ENCODE measurements at regions not wholly inside any gene's neighbourhood (a gene's known extent, or its start where the extent isn't known, plus 50 kb on each side); places are given as distances from the start of the nearest gene placed in this dataset.

DNA sequence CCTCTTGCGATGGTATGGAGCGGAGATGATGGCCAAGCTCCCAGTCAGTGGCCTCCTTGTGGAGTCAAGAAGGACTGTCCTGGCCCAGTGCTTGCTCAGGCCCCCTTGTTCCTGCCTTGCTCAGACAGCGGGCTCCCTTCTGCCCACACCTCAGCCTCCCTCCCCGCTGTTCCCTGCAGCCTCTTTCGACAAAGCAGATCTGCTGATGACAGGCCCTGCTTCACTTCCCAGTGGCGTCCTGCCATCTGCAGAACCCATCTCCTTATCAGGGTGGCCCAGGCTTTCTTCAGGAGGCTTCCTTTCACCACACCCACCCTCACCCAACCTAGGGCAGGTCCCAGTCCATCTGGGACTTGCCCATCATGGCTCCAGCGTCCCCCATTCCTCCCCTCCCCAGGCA, 80.0 kb downstream of the CLDN34 start:
- DNase-seq: no peak

DNA sequence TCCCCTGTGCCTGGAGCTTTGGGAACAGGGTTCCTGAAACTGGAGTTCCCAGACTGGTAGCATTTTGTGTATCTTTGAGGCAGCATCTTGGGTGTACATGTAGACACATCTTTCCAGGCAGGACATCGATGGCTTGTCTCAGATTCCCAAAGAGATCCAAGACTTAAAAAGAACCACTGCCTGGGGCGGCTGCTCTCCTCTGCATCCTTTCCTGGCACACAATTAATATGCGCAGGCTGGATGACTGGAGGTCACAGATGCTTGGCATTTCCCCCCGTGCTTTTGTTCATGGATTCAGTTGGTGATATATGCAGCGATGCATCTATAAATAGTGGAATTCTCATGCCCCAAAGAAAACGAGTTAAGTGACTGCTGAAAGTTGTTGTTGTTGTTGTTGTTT, 80.5 kb downstream of the CLDN34 start:
- no peak for DNase-seq

DNA sequence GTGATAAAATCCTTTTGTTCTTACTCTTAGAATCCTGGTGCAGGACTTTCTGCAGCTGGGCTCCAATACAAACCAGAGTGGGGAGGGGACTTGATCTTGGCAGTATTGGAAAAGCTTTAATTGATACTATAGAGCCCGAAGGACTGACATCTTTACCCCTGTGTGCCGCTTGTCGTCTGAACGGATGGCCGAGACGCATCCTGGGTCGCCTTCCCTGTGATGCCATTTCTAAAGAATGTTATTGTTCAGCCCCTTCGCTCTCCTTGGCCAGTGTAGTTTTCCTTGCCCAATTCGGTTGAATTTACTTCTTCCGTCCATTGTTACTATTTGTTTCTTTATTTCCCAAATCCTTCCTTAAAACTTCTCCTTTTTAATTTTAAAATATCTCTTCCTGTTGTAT, 80.9 kb downstream of the CLDN34 start:
- no peak for DNase-seq

DNA sequence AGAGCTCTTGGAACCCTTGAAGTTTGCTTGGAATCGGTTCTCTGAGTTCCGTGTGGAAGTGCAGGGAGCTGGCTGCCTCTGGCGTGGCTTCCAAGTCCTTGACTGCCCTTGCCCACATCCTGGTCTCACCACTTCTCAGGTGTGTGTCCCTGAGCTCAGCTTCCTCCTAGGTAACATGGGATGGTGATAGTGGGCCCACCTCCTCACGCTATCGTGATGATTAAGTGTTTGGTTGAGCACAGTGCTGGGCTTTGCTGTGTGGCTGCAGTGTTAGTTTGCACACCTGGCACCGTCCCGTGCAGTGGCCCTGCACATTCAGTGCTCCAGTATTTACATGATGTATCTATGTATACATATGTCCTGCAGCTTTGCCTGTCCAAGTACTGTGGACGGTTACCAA, 81.5 kb downstream of the CLDN34 start:
- DNase-seq: no peak

DNA sequence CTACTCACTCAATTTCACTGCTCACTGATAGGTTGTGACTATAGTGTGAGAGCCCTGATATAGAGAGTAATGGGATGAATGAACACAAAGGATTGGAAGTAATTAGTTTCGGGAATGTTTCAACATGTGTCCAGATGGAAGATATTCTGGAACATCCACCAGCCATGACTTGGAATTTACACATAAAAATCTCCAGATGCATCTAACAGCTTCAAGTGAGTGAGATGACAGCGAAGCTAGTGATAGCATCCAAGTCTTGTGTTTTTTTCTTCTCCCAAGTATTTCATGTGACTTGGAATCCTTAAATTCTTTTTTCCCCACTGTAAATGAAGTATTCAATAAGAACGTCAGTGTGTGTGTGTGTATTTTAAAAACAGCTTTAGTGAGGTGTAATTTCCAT, 82.1 kb downstream of the CLDN34 start:
- DNase-seq: peak; percentile 57

DNA sequence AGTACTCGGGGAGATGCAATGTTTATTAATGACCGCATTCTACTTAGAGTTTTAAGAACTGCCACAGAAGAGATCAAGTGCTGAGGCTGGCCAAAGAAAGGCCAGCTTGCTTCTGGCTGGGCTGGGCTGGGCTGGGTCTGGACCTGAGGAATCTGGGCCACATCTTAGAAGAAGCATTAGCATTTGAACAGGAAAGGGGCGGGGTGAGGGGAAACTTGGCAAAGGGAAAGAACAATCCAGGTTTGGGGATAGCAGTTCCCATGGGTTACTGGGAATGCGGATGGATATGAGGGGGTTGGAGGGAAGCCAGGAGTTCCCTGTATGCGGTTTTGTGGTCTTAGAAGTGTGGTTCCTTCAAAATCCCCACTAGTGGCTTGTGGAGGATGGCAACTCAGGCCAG, 83.3 kb downstream of the CLDN34 start:
- no peak for DNase-seq

DNA sequence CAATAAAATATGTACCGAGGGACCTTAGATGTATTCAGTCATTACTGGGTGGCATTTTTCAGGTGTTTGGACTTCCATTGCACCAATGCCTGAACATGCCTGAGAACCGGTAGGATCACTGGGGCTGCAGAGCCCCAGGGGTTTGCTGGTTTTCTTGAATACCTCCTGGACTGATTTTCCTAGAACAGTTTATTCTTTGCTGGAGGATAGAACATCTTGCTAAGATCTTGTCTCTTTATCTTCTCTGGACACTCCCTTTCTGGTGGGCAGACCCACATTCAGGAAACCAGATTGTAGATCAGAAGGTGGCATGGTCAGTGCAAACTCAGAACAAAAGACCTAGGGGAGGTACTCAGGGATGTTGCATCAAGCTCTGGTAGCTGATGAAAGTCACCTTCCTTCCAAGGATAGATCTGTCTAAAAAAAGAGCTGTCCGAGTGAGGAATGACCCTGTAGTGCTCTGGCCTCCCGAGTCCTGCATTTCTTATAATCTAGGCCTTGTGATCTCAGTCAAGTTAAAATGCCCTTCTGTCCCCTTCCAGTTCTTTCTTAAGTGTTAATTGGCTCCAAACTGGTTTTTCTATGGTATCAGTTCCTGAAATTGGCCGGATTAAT, 84.8 kb downstream of the CLDN34 start:
- no peak for DNase-seq

DNA sequence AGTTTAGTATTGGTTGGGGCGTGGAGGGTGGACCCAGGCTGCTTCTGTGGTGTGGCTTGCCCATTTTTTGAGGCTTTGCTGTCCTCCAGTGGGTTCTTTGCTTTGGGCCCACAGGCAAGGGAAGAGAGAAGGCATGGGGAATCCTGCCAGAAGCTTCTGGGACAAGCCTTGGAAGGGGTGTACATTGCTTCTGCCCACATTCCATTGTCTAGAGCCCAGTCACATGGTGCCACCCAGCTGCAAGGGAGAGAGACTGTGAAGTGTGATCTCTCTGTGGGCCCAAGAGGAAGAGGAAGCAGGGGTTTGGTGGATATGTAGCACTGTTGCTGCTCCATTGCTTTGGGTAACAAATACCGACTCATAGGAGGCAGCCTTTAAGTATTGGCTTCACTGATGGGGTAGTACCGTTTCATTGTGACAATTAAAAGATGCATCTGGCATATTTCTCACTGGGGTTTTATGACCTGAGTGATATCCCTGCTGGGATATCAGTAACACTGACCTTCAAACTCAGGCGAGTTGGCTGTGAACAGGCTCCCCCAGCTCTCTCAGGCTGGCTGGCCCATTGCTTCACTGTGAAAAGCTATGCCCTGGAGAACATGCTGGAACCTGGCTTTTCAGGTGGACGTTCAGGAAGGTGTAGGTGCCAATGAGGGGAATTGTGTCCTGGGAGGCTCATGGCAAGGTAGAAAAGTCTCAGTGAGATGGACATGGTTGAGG, 85.9 kb downstream of the CLDN34 start:
- DNase-seq: no peak

DNA sequence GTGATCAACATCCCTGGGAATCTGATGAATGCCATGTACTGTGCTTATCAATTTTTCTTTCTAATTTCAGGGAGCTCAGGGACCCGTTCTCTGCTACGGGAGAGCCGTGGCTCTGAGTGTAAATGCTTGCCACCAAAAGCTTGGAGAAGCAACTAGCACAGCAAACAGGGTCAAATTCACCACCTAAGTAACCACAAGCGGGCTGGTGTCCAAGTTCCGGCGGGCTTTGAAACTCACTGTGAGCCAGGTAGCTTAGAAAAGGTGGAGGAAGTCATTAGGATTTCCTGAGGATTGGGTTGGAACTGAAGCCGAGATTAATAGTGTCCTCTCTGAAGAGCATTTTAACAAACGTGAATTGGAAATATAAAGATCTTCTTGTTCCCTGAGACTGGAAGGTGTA, 87.2 kb downstream of the CLDN34 start:
- no peak for DNase-seq

DNA sequence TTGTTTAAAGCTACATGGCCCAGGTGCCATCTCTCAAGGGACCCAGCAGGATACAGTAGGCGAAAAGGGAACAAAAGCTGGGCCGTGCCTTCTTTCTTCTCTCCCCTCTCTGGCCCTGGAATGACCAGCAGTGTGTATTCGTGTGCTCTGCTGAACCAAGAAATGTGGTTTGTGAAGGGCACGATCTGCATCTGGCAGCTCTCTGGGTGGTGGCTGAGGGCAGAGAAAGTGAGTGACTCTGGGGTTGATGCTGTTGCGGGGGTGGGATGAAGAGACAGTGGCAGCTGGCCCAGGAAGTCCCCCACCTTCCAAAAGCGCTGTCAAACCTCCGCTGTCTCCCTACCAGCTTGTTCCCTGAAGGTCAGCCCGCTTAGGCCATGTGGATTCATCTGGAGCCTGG, 88.3 kb downstream of the CLDN34 start:
- DNase-seq: no peak

DNA sequence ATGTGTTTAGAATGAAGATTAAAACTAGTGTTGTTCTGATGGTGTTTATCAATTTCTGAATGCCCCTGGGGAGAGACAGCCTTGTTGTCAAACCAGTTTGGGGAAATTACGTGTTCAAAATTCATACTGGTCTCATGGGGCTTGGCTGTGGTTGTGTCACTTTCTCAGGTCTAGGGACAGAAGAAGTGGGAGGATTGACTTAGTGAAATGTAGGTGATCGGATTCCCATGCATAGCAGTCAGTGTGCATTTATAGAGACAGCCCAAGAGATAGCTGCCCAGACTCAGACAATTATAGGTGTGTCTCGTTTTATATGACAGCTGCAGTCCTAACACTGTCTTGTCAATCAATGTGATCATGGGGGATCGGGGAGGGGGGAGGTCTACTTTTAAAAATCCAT, 94.4 kb upstream of the CLCN4 start:
- no peak for DNase-seq

DNA sequence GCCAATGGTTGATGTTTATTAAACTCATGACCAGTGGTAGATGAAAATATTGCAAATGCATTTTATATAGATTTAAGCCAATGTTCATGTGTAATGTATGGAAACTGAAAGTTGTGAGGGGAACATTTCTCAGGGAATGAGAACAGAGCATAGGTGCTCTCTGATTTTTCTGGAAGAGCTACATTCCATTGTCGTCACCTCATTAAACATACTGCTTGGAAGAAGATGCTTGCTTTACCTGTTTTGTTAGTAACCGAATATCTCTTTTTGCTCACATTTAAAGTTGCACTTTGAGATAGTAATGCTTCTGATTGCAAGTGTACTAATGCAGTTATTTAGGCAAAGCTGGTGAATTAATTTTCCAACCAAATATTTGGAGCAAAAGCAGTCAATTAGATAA, 93.8 kb upstream of the CLCN4 start:
- no peak for DNase-seq

DNA sequence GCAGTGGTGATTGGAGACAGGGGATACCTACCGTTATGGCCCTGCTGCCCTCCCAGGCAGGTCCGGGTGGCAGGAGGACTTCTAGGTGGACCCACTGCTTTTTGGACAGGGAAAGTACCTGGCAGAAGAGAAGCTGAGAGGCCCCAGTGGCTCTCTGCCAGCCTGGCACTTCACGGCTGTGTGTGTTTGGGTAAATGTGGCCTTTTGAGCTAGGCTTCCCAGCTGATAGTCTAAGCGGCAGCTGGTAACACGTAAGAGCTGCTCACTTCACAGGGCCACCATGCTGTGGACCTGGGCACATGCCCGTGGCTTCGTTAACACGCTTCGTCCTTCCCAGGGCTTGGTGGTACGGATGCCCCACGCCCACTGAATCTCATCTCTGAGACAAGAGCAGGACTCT, 92.0 kb upstream of the CLCN4 start:
- DNase-seq: no peak

DNA sequence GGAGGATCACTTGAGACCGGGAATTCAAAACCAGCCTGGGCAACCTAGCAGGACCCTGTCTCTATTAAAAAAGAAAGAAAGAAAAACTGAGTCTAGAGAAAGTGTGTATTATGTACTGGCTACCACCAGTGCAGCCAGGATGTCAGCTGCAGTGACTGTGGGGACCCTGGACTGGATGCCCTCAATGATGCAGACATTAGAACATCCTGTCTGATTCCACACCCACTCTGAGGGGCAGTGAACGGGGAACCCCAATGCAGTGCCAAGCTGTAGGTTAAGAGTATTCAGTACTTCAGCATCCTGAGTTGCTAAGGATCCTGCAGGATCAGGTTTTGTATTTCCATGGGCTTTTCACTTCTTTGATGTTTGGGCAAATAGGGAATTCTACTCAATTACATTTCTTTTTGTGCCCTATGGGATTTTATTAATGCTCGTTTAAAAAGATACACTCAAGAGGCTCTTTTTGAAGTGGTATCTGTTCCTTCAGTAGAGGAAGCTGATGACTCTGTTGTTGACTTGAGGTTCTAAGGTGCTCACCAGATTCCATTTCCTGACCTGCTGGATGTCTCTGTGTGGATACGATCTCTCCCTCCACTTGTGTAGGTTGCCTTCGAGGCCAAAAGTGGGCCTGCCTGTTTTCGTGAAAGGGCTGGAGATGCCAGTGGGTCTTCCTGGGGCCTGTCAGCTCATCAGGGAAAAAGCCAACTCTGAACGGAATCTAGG, 85.9 kb upstream of the CLCN4 start:
- no peak for DNase-seq

DNA sequence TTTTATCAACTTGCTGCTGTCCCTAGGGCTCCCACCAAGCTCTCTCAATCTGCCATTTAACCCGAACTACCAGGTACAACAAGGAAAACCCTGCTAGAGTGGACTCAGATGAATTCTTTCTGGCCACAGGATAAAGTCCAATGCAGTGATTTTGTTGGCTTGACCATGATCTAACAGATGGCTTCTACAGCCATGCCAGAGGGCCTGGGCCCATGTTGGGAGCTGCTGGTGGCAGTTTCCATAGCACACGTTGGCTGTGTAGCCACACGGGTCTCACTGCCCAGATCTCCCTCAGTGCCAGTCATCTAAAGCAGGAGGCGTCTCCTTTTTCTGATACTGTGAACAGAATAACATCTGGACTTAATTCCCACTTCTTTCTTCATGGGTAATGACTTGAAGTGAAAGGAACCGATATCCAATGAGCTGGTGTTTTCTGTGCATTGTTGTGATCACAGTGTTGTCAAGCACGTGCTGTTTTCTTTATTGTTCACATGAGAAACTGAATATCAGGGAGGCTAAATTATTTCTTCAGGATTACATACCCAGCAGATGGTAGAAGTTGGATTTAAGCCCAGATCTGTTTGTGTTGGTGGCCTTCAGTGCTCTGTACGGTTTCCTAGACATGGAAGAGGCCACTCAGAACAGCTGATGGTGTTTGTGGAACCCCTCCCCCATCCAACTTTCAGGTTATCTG, 85.2 kb upstream of the CLCN4 start:
- no peak for DNase-seq

DNA sequence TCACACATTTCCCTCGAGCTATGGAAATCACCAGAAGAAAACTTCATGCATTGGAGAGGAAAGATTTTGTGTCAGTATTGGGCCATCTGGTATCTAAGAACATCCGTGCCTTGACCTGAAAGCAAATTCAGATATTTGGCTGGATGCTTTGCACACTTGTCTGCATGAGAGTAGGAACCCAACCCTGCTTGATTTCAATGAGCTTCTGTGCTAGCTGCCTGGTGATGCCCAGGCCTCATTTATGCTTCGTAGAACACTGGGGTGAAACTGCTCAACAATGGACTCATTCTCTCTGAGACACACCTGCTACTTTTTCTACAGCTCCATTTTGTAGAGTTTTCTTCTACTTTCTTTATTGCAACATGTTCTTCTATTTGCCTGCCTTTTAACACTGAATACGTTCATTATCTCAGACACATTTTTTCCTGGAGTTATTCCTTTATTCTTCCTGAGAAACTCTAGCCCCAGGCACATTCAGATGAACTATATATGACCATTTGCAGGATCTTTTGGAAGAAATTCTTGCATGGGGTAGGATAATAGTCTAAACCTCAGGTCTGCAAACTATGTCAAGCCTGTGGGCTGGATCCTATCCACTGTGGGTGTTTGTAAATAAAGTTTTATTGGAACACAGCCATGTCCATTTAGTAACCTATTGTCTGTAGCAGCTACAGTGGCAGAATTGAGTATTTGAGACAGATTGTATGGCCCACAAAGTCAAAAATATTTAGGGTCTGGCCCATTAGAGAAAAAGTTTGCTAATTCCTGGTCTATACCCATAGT, 83.8 kb upstream of the CLCN4 start:
- DNase-seq: no peak

DNA sequence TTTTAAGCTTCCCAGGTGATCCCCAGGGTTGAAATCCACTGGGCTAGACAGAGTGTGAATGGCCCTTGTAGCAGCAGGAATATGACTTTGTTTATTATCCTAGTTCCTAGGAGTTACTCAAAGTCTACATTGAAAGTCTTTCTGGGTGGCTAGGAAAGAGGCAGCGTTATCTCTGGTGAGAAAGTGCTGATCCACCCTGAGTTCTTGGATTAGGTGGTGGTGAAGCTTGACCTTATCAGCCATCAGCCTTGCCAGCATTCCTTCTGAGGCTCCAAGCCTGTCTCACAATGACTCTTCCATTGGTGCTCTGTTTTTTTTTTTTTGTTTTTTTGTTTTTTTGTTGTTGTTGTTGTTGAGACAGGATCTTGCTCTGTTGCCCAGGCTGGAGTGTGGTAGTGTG, 83.1 kb upstream of the CLCN4 start:
- no peak for DNase-seq

DNA sequence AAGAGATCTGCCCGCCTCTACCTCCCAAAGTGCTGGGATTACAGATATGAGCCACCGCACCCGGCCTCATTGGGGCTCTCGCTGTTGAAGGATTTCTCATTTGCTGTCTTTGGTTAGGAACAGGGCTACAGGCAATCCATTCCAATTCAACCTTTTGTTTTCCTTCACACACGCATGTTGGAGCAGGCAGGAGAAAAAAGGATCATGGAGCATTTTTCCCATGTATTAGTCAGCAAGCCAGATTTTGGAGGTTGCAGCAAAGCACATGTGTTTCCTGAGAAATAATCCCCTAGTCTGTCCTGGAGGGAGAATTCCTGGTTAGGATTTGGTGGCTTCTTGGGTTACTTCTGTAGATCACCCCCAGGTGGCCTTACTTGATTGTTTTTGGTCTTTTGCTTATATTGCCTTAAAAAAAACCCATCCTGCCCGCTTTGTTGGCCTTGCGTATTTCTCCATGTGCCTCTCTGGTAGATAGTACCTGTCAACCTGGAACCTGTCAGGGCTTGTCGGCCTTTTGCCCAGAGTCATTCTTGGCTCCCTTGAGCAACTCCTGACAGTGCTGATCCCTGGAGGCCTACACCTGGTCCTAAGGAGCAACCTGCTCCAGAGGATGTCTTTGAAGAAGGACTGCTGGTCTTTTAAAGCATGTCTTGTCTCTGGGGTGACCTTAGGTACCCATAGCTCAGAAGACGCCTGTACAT, 82.4 kb upstream of the CLCN4 start:
- DNase-seq: no peak

DNA sequence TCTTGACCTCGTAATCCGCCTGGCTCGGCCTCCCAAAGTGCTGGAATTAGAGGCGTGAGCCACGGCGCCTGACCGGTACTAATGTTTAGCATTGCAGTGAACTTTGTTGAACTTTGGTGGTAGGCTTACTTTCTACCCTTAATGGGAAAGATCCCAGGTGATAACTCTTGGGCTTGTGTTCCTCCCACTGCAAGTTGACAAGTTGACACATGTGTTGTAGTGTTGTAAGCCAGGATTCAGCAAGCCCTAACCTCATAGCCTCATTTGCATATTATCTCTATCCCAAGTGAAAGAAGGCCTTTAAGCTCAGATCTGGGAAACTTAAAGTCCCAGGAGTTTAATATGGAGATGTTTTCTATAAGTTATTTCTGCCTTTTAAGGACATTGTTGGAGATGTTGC, 80.0 kb upstream of the CLCN4 start:
- no peak for DNase-seq

DNA sequence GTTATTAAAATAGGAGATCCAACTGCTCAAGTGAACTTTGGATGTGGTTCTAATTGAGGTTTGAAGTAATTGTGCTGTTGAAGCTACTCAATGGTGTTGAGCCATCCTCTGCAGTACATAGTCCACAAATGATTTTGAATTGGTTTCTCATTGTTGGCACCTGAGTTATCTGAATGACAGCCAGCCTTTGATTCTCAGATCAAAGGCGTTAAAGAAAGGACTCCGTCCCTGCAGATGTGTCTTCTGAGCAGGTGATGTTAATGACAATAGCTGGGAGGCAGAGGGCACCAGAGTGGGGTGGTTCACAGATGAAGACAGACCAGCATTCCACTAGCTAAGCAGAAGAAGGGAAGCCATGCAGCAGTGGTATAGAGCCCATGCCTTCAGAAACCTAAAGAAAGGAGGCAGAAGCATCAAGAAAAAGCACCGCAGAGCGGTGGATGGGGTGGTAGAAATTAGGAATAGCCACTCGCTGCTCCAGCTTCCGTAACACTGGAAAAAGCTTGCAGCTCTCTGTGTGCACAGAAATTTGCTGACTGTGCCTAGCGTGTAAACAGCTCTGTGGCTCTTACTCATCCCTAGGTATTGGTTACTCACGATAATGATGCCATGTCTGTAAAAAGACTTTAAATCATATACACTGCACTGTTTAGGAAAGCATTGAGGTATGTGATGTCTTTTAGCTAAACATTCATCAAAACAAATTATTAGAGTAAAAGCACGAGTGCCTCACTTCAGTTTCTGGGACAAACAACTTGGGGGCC, 79.2 kb upstream of the CLCN4 start:
- DNase-seq: no peak

DNA sequence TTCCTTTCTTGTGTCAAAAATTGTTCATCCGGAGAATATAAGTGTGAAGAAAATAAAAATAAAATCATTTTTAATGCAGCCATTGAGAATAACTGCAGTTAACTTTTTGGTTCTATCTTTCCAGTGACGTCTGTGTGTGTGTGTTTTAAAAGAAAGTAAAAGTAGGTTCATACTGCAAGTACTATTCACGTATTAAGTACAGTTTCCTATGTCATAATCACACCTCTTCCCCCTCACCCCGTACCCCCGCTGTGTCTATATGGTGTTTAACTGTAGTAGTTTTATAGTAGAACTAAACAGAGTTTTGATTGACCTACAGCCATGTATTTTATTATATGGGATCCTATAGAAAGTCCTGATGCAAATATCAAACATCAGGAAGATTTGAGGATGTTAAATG, 78.5 kb upstream of the CLCN4 start:
- DNase-seq: no peak

Measured in muscle of arm (tissue), 1 donor.